Ishikawa (cell line): ENCODE measurements at regions not wholly inside any gene's neighbourhood (a gene's known extent, or its start where the extent isn't known, plus 50 kb on each side); places are given as distances from the start of the nearest gene placed in this dataset.

ENCODE experiments used
- EP300 ChIP-seq: IDR thresholded peaks from 2 replicates; pipeline ENCODE4 v1.6.1; 2012; ENCODE audit warnings: borderline replicate concordance
- TF ChIP-seq, protein P1 (sequence below): IDR thresholded peaks from 2 replicates; pipeline ENCODE4 v1.6.1; 2012; ENCODE audit warnings: low read depth, mild to moderate bottlenecking

GRCh38 chr15:52936489-52936888, 146.4 kb upstream of the ONECUT1 start:
- TF ChIP-seq, protein P1, sequence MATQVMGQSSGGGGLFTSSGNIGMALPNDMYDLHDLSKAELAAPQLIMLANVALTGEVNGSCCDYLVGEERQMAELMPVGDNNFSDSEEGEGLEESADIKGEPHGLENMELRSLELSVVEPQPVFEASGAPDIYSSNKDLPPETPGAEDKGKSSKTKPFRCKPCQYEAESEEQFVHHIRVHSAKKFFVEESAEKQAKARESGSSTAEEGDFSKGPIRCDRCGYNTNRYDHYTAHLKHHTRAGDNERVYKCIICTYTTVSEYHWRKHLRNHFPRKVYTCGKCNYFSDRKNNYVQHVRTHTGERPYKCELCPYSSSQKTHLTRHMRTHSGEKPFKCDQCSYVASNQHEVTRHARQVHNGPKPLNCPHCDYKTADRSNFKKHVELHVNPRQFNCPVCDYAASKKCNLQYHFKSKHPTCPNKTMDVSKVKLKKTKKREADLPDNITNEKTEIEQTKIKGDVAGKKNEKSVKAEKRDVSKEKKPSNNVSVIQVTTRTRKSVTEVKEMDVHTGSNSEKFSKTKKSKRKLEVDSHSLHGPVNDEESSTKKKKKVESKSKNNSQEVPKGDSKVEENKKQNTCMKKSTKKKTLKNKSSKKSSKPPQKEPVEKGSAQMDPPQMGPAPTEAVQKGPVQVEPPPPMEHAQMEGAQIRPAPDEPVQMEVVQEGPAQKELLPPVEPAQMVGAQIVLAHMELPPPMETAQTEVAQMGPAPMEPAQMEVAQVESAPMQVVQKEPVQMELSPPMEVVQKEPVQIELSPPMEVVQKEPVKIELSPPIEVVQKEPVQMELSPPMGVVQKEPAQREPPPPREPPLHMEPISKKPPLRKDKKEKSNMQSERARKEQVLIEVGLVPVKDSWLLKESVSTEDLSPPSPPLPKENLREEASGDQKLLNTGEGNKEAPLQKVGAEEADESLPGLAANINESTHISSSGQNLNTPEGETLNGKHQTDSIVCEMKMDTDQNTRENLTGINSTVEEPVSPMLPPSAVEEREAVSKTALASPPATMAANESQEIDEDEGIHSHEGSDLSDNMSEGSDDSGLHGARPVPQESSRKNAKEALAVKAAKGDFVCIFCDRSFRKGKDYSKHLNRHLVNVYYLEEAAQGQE = no peak
- TF ChIP-seq EP300 = no peak
